Hypothalamus (tissue), 51 donors: ENCODE measurements at regions not wholly inside any gene's neighbourhood (a gene's known extent, or its start where the extent isn't known, plus 50 kb on each side); places are given as distances from the start of the nearest gene placed in this dataset.
A peak's percentile ranks its signal among the peaks of the same experiment; 100 is the strongest.

Experiments
- DNase-seq, 51 donors: peaks; one replicate each; lab custom pipeline; 2025; lab: John Stamatoyannopoulos, UW

- no peak for DNase-seq
Measured at GRCh38 chr20:53752583-53752970, 158.9 kb upstream of the ZNF217 start.

GRCh38 chr20:53751620-53752318 is 158.1 kb upstream of the ZNF217 start:
- DNase-seq: no peak

DNA sequence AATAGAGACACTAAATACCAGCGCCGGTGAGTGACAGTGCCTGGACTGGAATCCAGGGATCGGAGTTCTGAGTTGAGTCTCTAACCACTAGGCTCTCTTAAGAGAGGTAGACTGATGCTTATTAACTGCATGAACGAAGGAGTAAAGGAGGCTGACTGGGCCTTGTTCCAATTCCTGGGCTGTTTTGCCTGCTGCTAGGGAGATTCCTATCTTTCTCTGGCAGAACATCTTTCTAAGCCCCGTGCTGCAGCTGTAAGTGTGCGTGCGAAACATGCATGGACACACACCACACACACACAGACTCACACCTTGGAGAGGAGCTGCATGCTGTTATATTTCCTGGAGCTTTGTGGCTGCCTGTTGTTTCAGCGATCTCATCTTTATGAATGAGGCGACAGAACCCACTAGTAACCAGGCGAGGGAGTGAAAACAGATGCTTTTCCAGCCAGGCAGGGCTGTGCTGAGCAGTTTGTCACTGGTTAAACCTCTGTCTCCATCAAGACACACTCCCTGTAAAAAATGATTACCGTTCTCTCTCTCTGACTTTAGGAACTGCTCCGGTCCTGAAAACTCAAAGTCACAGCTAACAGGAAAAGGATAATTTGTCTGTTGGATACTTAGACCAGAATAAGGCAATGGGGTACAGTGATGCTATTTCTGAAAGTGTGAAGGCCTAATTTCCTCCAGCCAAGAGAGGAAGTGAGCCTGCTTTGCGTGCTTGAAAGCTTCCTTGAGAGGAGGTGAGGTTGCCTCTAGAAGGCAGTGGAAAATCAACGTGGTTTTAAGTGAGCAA is 157.4 kb upstream of the ZNF217 start:
- peak in 4 of 51 donors; percentile 5 to 31 (median 22) for DNase-seq

GRCh38 chr20:53749499-53749898 is 155.9 kb upstream of the ZNF217 start:
- no peak for DNase-seq

GRCh38 chr20:53748821-53749421 is 155.3 kb upstream of the ZNF217 start:
- DNase-seq: no peak

GRCh38 chr20:53748176-53748575 is 154.5 kb upstream of the ZNF217 start:
- DNase-seq: no peak

DNA sequence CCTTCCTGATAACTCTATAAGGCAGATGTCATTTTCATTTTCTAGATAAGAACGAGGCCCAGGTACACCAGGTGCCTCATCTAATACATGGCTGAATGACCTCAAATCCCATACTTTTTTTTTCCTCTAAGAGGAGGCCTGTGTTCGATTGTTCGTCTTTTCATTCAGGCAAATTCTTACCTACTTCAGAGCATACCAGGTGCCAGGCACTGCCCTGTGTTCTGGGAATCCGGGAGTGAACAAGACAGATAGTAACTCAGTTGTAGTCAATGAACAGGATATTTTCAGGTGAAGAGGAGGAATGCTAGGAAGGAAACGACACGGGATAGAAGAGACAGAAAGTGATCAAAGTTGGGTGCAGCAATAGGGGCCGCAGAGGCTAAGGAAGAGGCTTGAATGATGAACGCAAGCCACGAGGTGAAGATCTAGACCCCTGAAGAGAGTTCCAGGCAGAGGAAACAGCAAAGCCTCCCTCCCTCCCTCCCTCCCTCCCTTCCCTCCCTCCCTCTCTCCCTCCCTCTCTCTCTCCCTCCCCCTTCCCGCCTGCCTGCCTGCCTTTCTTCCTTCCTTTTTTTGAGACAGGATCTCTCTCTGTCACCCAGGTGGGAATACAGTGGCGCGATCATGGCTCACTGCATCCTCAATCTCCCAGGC is 150.1 kb upstream of the ZNF217 start:
- no peak for DNase-seq

DNA sequence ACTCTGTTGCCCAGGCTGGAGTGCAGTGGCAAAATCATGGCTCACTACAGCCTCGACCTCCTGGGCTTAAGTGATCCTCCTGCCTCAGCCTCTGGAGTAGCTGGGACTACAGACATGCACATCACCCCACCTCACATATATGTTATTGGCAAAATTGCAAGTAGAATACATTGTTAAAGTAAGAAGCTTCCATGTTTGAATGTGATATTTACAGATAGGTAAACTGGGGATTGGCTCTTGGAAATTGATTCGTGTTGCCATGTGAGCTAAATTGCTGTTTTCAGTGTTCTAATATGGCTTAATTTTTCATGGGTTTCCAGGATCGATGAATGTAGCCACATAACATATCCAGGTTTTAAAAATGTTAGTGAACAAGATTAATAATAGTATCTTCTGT is 149.0 kb upstream of the ZNF217 start:
- no peak for DNase-seq

DNA sequence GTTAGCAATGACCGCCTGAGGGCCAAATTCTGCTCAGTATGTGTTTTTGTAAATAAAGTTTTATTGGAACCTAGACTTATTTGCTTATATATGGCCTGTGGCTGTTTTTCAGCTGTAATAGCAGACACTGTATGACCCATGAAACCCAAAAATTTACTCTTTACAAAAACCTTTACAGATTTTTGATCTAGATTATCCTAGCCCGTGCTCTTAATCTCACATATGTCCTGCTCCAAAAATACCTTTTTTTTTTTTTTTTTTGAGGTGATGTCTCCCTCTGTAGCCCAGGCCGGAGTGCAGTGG is 148.0 kb upstream of the ZNF217 start:
- DNase-seq: no peak

- DNase-seq: no peak
Measured at GRCh38 chr20:53739799-53740785, 146.5 kb upstream of the ZNF217 start.

GRCh38 chr20:53738945-53739798 is 145.5 kb upstream of the ZNF217 start:
- no peak for DNase-seq

- DNase-seq: peak in 40 of 51 donors; percentile 5 to 74 (median 42)
Measured at GRCh38 chr20:53738039-53738944, 144.7 kb upstream of the ZNF217 start.

DNA sequence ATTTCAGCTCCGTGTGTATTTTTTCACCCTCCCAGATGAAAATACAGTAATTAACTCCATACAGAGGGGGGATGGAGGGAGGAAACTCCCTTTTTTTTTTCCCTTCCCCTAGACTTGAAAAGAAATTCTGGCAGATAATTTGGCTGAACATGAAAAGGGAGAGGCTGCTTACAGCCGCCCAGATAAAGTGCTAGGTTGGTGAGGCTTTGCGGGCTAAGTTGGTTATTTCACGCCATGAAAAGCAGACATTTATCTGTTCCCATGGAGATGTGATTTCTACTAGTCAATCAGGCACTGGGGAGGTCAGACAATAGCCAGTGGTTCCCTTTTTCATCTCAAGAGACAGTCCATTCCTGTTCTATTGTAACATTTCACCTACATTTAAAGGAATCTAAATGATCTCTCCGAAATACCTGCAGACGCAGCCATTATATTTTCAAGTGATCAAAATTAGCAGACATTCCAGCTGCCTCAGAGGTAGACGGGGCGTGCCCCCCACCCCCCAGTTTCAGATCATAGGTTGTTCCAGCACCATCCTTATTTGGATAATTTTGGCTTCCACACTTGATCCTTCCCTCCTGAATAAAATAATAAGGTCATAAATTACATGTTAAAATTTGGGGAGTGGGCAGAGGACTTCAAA is 143.9 kb upstream of the ZNF217 start:
- no peak for DNase-seq

GRCh38 chr20:53736757-53737395 is 143.2 kb upstream of the ZNF217 start:
- peak in 2 of 51 donors; percentile 21 to 25 for DNase-seq

DNA sequence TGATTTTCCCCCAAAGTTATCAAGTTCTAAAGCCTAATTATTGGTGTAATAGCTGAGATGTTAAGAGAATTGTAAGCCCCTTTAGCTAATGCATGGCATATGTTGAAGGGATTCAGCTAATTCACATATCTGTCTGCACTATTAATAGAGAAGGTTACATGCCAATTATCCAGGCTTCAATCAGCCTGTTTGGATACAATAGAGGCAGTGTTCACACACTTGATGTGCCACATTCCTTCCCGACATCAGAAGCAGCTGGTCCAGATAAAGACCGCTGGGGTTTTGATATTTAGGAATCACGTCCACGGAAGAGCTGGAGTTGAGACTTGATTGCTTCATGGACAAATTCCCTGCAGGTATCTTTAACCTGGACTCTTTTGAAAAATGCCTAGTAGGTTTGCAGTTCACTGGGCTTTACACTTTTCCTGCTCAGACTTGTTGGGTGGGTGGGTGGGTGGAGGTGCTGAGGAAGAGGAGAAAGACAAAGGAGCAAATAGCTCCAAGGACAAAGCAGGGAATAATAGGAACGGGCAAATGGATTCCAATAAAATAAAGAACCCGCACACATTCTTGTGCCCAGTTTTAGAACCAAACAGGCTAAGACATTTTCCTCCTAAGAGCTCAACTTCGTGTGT is 142.6 kb upstream of the ZNF217 start:
- no peak for DNase-seq

GRCh38 chr20:53735536-53736050 is 142.0 kb upstream of the ZNF217 start:
- DNase-seq: no peak
